ENCODE measurements at regions not wholly inside any gene's neighbourhood (a gene's known extent, or its start where the extent isn't known, plus 50 kb on each side); places are given as distances from the start of the nearest gene placed in this dataset.

DNA sequence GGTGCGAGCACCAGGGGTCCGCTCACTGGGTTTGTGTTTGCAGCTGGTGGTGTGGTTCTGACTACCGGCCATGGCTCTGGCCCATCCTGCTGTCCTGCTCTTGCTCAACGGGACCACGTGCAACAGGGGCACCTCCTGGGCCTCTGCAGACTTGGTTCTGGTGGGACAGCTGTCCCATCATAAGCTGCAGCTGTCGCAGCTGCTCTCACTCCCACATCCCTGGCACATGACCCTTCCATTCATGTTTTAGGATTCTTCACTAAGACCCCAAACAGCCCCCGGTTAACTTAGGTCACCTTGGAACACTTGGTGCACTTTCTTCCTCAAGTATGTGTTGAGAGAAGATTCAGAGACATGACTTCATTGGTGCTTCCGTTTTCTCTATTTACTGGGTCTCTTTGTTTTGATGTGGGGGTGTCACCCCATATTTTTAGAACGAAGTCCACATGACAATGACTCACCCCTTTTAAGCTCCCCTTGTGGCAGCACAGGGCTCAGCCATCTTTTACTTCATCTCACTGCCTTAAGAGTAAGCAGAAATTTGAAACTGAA is 68.4 kb upstream of the ARHGEF7 start (continued):
- TF ChIP-seq ZNF331 (CRISPR knock-in tag; IDR thresholded peaks at IDR 0.05; ENCODE audit: low read depth) = no peak
- TF ChIP-seq, protein P1, sequence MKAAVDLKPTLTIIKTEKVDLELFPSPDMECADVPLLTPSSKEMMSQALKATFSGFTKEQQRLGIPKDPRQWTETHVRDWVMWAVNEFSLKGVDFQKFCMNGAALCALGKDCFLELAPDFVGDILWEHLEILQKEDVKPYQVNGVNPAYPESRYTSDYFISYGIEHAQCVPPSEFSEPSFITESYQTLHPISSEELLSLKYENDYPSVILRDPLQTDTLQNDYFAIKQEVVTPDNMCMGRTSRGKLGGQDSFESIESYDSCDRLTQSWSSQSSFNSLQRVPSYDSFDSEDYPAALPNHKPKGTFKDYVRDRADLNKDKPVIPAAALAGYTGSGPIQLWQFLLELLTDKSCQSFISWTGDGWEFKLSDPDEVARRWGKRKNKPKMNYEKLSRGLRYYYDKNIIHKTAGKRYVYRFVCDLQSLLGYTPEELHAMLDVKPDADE (IDR thresholded peaks at IDR 0.05) = no peak
- TF ChIP-seq, protein P2, sequence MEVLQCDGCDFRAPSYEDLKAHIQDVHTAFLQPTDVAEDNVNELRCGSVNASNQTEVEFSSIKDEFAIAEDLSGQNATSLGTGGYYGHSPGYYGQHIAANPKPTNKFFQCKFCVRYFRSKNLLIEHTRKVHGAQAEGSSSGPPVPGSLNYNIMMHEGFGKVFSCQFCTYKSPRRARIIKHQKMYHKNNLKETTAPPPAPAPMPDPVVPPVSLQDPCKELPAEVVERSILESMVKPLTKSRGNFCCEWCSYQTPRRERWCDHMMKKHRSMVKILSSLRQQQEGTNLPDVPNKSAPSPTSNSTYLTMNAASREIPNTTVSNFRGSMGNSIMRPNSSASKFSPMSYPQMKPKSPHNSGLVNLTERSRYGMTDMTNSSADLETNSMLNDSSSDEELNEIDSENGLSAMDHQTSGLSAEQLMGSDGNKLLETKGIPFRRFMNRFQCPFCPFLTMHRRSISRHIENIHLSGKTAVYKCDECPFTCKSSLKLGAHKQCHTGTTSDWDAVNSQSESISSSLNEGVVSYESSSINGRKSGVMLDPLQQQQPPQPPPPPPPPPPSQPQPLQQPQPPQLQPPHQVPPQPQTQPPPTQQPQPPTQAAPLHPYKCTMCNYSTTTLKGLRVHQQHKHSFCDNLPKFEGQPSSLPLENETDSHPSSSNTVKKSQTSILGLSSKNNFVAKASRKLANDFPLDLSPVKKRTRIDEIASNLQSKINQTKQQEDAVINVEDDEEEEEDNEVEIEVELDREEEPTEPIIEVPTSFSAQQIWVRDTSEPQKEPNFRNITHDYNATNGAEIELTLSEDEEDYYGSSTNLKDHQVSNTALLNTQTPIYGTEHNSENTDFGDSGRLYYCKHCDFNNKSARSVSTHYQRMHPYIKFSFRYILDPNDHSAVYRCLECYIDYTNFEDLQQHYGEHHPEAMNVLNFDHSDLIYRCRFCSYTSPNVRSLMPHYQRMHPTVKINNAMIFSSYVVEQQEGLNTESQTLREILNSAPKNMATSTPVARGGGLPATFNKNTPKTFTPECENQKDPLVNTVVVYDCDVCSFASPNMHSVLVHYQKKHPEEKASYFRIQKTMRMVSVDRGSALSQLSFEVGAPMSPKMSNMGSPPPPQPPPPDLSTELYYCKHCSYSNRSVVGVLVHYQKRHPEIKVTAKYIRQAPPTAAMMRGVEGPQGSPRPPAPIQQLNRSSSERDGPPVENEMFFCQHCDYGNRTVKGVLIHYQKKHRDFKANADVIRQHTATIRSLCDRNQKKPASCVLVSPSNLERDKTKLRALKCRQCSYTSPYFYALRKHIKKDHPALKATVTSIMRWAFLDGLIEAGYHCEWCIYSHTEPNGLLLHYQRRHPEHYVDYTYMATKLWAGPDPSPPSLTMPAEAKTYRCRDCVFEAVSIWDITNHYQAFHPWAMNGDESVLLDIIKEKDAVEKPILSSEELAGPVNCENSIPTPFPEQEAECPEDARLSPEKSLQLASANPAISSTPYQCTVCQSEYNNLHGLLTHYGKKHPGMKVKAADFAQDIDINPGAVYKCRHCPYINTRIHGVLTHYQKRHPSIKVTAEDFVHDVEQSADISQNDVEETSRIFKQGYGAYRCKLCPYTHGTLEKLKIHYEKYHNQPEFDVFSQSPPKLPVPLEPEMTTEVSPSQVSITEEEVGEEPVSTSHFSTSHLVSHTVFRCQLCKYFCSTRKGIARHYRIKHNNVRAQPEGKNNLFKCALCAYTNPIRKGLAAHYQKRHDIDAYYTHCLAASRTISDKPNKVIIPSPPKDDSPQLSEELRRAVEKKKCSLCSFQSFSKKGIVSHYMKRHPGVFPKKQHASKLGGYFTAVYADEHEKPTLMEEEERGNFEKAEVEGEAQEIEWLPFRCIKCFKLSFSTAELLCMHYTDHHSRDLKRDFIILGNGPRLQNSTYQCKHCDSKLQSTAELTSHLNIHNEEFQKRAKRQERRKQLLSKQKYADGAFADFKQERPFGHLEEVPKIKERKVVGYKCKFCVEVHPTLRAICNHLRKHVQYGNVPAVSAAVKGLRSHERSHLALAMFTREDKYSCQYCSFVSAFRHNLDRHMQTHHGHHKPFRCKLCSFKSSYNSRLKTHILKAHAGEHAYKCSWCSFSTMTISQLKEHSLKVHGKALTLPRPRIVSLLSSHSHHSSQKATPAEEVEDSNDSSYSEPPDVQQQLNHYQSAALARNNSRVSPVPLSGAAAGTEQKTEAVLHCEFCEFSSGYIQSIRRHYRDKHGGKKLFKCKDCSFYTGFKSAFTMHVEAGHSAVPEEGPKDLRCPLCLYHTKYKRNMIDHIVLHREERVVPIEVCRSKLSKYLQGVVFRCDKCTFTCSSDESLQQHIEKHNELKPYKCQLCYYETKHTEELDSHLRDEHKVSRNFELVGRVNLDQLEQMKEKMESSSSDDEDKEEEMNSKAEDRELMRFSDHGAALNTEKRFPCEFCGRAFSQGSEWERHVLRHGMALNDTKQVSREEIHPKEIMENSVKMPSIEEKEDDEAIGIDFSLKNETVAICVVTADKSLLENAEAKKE (CRISPR knock-in tag; IDR thresholded peaks at IDR 0.05) = no peak
- TF ChIP-seq ZNF114 (CRISPR knock-in tag; IDR thresholded peaks at IDR 0.05) = no peak
- no peak for TF ChIP-seq CREB1 (CRISPR knock-in tag; IDR thresholded peaks at IDR 0.05; ENCODE audit: low read depth)

DNA sequence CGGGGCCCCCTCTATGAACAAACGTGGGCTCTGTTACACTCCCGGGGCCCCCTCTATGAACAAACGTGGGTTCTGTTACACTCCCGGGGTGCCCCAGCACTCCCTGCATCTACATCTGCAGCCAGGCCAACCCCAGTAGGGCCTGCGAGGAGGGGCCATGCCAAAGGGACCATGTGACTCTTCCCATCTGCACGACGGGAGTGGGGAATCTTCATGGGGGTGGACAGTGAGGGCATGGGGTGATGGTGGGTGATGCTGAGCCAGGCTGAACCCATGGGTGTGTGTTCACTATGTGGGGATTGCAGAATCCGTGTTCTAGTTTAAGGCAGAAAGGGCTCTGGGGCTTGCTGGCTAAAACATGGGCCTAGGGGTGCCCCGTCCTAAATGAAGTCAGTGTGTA is 69.9 kb upstream of the ARHGEF7 start:
- Histone ChIP-seq H3K4me2 (no peak overlapping the region), H3K27ac (ENCODE audit: low read depth) (no peak overlapping the region), H3K4me3 (no peak overlapping the region), H3K79me2 (replicated peaks; ENCODE audit: insufficient read depth) (no peaks in the 10 kb centered on the region), H3K27me3 (ENCODE audit: insufficient read depth) (no peaks in the 10 kb centered on the region), H2AFZ (no peak overlapping the region), H3F3A (replicated peaks; ENCODE audit: low read depth) (no peaks in the 10 kb centered on the region), H3K36me3 (ENCODE audit: insufficient read depth) (no peaks in the 10 kb centered on the region; the same call in 1 of the 2 replicates), H3K9me2 (ENCODE audit: insufficient read depth) (peaks cover 5% of the 10 kb centered on the region), H3K4me1 (ENCODE audit: insufficient read depth) (no peaks in the 10 kb centered on the region), H4K20me1 (replicated peaks; ENCODE audit: insufficient read depth) (no peaks in the 10 kb centered on the region)
- Mint-ChIP-seq H3K36me3 (ENCODE audit: low read depth) (peaks cover 30% of the 10 kb centered on the region), H3K9me3 (peaks cover 41% of the 10 kb centered on the region), H3K27ac (no peak overlapping the region), H3K27me3 (ENCODE audit: insufficient read depth, low read depth, poor library complexity) (no peaks in the 10 kb centered on the region), H3K4me1 (no peaks in the 10 kb centered on the region), H3K4me3 (no peak overlapping the region)
- DNase-seq (ENCODE audit: low spot score) = no peak
- no peak for ATAC-seq
- TF ChIP-seq CREB1 (CRISPR knock-in tag; IDR thresholded peaks at IDR 0.05; ENCODE audit: low read depth) (no peak), ZNF114 (CRISPR knock-in tag; IDR thresholded peaks at IDR 0.05) (no peak)
- TF ChIP-seq, protein P2 (CRISPR knock-in tag; IDR thresholded peaks at IDR 0.05) = no peak

All from GM23338 (cell line).